Gastrocnemius medialis (tissue), 4 donors: ENCODE measurements at regions not wholly inside any gene's neighbourhood (a gene's known extent, or its start where the extent isn't known, plus 50 kb on each side); places are given as distances from the start of the nearest gene placed in this dataset.

Experiments used
- POLR2A ChIP-seq, 2 donors: fragments of 450-650 bp; IDR thresholded peaks; one replicate each; pipeline ENCODE4 v1.6.1; 2017; ENCODE audit warnings: antibody characterized with exemption in 2 of 2, mild to moderate bottlenecking in 2 of 2, moderate library complexity in 2 of 2
- TF ChIP-seq, protein P1 (sequence below), 5 experiments: fragments of 450-650 bp in 3 of 5; fragments of 200-600 bp in 2 of 5; sonication (generic) in 2 of 5; IDR thresholded peaks in 4 of 5; conservative IDR thresholded peaks in 1 of 5; 1 replicate in 4 of 5; 2 replicates in 1 of 5; pipeline ENCODE4 v1.5.1; 2016 to 2019; ENCODE audit warnings: antibody characterized with exemption in 5 of 5, mild to moderate bottlenecking in 3 of 5, moderate library complexity in 3 of 5

GRCh38 chr5:71821029-71821428 lies 102.0 kb downstream of the CARTPT start:
- TF ChIP-seq, protein P1, sequence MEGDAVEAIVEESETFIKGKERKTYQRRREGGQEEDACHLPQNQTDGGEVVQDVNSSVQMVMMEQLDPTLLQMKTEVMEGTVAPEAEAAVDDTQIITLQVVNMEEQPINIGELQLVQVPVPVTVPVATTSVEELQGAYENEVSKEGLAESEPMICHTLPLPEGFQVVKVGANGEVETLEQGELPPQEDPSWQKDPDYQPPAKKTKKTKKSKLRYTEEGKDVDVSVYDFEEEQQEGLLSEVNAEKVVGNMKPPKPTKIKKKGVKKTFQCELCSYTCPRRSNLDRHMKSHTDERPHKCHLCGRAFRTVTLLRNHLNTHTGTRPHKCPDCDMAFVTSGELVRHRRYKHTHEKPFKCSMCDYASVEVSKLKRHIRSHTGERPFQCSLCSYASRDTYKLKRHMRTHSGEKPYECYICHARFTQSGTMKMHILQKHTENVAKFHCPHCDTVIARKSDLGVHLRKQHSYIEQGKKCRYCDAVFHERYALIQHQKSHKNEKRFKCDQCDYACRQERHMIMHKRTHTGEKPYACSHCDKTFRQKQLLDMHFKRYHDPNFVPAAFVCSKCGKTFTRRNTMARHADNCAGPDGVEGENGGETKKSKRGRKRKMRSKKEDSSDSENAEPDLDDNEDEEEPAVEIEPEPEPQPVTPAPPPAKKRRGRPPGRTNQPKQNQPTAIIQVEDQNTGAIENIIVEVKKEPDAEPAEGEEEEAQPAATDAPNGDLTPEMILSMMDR (IDR thresholded peaks at IDR 0.05 in 4 of 5, conservative IDR thresholded peaks at IDR 0.05 in 1 of 5): no peak
- no peak for TF ChIP-seq POLR2A (IDR thresholded peaks at IDR 0.05)
